C4-2B (cell line): ENCODE measurements at regions not wholly inside any gene's neighbourhood (a gene's known extent, or its start where the extent isn't known, plus 50 kb on each side); places are given as distances from the start of the nearest gene placed in this dataset.

Experiments
- H3K27ac ChIP-seq: fragments of 450-650 bp; 2 replicates; pipeline ENCODE4 v1.5.1; 2017
- CTCF ChIP-seq: fragments of 450-650 bp; conservative IDR thresholded peaks from 2 replicates; pipeline ENCODE4 v1.5.1; 2017; ENCODE audit warnings: mild to moderate bottlenecking
- ZFX ChIP-seq: fragments of 450-650 bp; IDR thresholded peaks from 2 replicates; pipeline ENCODE4 v1.6.1; 2017

DNA sequence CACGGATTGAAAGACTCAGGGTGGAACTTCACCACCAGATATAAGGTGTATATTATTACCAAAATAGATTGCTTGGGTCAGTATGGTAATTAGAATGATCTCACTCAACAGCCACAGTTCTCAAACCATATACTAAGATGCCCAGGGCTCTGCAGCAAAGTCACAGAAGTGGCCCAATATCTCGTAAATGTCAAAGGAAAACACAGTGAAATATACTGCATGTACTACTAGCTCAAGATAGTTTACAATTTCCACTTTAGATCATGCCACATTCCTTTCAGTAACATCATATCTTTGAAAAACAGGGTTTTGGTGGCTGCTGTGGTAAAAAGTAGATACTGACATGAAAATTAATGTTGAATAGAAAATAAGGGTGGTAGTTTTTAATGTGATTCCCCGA, 180.3 kb upstream of the ATP1B1 start:
- no peak overlapping the region for H3K27ac ChIP-seq

DNA sequence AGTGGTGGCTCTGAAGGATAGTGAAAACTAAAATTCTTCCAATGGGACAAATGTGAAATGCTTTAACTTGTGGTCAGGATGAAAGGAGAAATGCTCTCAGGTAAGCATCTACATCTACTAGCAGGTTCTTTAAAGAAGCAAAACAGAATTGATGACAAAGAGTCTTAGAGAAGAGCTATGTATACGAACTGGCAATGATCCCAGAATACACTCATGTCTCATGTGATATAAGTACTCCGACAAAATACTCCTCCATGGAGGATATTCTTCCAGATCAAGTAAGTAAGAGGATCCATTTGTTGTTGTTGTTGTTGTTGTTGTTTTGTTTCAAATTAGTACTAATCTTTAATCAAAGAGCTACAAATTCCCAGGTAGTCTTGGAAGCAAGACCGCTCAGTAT, 174.0 kb upstream of the ATP1B1 start:
- H3K27ac ChIP-seq: no peak overlapping the region
- no peak for TF ChIP-seq ZFX
- TF ChIP-seq CTCF: no peak

More for the DNA sequence above, 180.3 kb upstream of the ATP1B1 start:
- TF ChIP-seq ZFX (no peak), CTCF (no peak)

DNA sequence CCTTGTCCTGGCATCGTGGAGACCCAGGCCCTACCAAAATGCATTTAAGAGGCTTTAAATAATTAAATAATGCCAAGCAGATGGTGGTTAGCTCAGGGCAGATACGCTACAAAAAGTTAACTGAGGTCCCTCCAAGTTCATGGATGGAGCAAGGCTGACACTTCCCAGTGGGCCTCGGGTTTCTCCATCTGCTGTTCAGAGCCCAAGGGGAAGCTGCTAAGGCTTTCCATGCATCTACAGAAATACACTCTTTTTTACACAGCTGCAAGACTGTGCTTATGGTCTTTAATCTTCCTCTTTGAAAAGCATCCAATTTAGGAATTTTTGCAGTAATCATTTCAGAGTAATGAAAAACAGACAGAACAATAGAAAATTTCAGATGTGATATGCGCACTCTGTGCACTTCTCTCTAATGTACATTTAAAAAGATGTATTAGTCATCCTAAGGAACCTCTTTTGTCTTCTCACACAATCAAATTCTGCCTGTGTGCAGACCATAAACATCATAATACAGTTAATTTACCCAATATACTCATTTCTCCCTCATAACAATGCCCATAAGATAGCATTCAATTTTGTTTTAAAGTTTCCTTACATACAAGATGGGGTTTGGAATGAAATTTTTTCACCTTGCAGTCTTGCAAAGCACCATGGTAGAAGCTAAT, 173.2 kb upstream of the ATP1B1 start:
- TF ChIP-seq CTCF: no peak
- no peak for TF ChIP-seq ZFX
- no peak overlapping the region for H3K27ac ChIP-seq

DNA sequence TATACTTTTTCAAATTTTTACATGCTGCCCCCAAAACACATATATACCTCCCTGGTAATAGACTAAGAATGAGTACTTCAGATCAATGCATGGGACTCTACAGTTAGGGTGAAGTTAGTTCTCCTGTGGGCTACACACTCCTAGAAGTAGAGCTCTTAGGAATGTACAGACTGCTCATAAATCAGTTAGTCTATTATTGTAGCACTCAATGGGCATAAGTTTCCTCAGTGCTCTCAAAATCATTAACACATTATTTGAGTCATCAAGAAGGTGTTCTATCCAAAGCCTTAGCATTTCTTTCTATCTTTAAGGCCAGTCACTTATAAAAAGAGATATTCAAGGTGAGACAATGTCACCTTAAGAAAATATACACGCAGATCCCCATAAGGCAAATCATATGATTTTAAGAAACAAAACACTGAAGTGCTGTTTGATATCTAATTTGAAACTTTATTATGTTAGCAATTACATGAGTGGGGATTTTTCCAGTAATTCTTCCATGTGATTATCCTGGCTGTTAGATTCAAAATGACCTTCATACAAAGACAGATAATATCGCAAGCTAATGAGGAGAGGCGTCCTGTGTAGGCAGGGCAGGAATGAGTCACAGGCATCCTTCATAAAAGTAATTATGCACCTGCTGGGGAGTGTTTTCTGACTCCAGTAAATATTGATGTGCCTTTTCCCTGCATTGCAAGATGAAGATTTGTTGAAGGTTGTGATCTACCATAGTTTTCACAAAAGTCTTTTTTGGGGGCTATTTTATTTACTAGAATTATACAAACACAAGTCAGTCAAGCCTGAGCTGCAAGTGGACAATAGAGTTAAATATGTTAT, 167.2 kb upstream of the ATP1B1 start:
- TF ChIP-seq CTCF: no peak
- TF ChIP-seq ZFX: no peak
- H3K27ac ChIP-seq: no peak overlapping the region

- no peak overlapping the region for H3K27ac ChIP-seq
- TF ChIP-seq ZFX (no peak), CTCF (no peak)
These were observed 166.6 kb upstream of the ATP1B1 start for GRCh38 chr1:168939947-168940223.

DNA sequence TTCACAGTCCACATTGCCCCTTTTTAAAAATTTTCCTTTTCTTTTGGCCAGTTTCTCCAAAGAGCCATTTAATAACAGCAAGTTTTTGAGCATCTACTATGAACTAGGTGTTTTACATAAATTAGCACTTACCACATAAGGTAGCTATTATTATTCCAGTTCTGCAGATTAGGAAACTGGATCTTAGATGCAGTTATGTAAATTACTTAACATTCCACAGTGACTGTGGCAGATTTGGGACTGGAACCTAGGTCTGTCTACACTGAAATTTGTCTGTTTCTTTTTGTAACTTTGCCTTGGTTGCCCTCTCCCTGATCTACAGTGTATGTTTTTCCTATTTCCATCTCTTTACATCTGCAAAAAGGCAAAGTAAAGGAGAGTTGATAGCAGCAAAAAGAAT, 164.8 kb upstream of the ATP1B1 start:
- H3K27ac ChIP-seq: no peak overlapping the region
- TF ChIP-seq ZFX: no peak
- TF ChIP-seq CTCF: no peak

DNA sequence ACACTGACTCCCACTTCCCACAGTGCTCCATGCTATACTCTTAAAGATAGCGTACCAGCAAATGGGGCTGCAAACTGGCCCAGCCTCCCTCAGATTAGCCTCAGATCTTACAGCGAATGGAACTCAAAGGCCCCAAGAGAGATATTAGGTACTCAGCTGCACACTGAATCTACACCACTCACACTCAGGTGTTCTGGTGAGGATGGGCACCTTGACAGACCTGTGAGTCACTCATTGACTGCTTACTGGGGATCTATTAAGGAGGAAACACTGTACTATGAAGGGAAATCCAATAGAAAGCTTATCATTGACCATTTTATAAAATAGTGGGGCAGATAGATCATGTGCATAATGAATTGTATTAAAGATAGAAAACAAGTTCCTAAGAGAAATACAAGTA, 164.3 kb upstream of the ATP1B1 start:
- no peak overlapping the region for H3K27ac ChIP-seq
- TF ChIP-seq ZFX (no peak), CTCF (no peak)
